Activated T-cell treated with anti-CD3 and anti-CD28 coated beads, Interleukin-2, amount 50 U/mL, for 24 hours (primary cell): ENCODE measurements at regions not wholly inside any gene's neighbourhood (a gene's known extent, or its start where the extent isn't known, plus 50 kb on each side); places are given as distances from the start of the nearest gene placed in this dataset.

Experiments
- DNase-seq: peaks from one replicate; pipeline ENCODE4 v3.0.0-alpha.2; 2020
- H3K27ac Mint-ChIP-seq: 2 replicates; pipeline ENCODE4 v1.8.0; 2020; ENCODE audit warnings: mild to moderate bottlenecking, mixed read lengths
- H3K27me3 Mint-ChIP-seq: 2 replicates; pipeline ENCODE4 v1.8.0; 2020; ENCODE audit warnings: mixed read lengths
- H3K36me3 Mint-ChIP-seq: 2 replicates; pipeline ENCODE4 v1.8.0; 2020; ENCODE audit warnings: low read depth, mixed read lengths
- H3K4me1 Mint-ChIP-seq: 2 replicates; pipeline ENCODE4 v1.8.0; 2020; ENCODE audit warnings: low read depth, mixed read lengths
- H3K4me3 Mint-ChIP-seq: 2 replicates; pipeline ENCODE4 v1.8.0; 2020; ENCODE audit warnings: mild to moderate bottlenecking, moderate library complexity, mixed read lengths
- H3K9me3 Mint-ChIP-seq: 2 replicates; pipeline ENCODE4 v1.8.0; 2020; ENCODE audit warnings: mixed read lengths

GRCh38 chr3:70823622-70824021, 511.2 kb upstream of the MDFIC2 start:
- Mint-ChIP-seq H3K4me1 (no peaks in the 10 kb centered on the region), H3K4me3 (no peak overlapping the region), H3K27ac (no peak overlapping the region), H3K36me3 (no peaks in the 10 kb centered on the region), H3K27me3 (peaks cover 8% of the 10 kb centered on the region), H3K9me3 (no peaks in the 10 kb centered on the region)
- no peak for DNase-seq

- DNase-seq = no peak
- H3K4me3 Mint-ChIP-seq = no peak overlapping the region
- H3K9me3 Mint-ChIP-seq = no peaks in the 10 kb centered on the region
- no peak overlapping the region for H3K27ac Mint-ChIP-seq
- H3K27me3 Mint-ChIP-seq = peaks cover 10% of the 10 kb centered on the region
- no peaks in the 10 kb centered on the region for H3K36me3 Mint-ChIP-seq
- H3K4me1 Mint-ChIP-seq = no peaks in the 10 kb centered on the region
Observed at GRCh38 chr3:70822669-70823068, 510.2 kb upstream of the MDFIC2 start.

GRCh38 chr3:70821602-70822001, 509.2 kb upstream of the MDFIC2 start:
- Mint-ChIP-seq H3K4me3 (no peak overlapping the region), H3K9me3 (peaks cover 2% of the 10 kb centered on the region), H3K4me1 (no peaks in the 10 kb centered on the region), H3K36me3 (no peaks in the 10 kb centered on the region), H3K27ac (no peak overlapping the region), H3K27me3 (peaks cover 10% of the 10 kb centered on the region)
- DNase-seq = no peak

- peaks cover 15% of the 10 kb centered on the region for H3K27me3 Mint-ChIP-seq
- peaks cover 2% of the 10 kb centered on the region for H3K9me3 Mint-ChIP-seq
- no peak for DNase-seq
- no peaks in the 10 kb centered on the region for H3K36me3 Mint-ChIP-seq
- H3K4me1 Mint-ChIP-seq = no peaks in the 10 kb centered on the region
- no peak overlapping the region for H3K27ac Mint-ChIP-seq
- H3K4me3 Mint-ChIP-seq = no peak overlapping the region
Observed at GRCh38 chr3:70820397-70820796, 508.0 kb upstream of the MDFIC2 start.

GRCh38 chr3:70818145-70818544, 505.7 kb upstream of the MDFIC2 start:
- Mint-ChIP-seq H3K4me3 (no peak overlapping the region), H3K36me3 (no peaks in the 10 kb centered on the region), H3K27me3 (peaks cover 15% of the 10 kb centered on the region), H3K4me1 (no peaks in the 10 kb centered on the region), H3K9me3 (peaks cover 2% of the 10 kb centered on the region), H3K27ac (no peak overlapping the region)
- DNase-seq = no peak

GRCh38 chr3:70816346-70816745, 503.9 kb upstream of the MDFIC2 start:
- Mint-ChIP-seq H3K4me3 (no peak overlapping the region), H3K36me3 (no peaks in the 10 kb centered on the region), H3K4me1 (no peaks in the 10 kb centered on the region), H3K27me3 (peaks cover 10% of the 10 kb centered on the region), H3K9me3 (peaks cover 2% of the 10 kb centered on the region), H3K27ac (no peak overlapping the region)
- DNase-seq = no peak

- DNase-seq = no peak
- Mint-ChIP-seq H3K9me3 (peaks cover 2% of the 10 kb centered on the region), H3K36me3 (no peaks in the 10 kb centered on the region), H3K27ac (no peak overlapping the region), H3K27me3 (peaks cover 10% of the 10 kb centered on the region), H3K4me1 (no peaks in the 10 kb centered on the region), H3K4me3 (no peak overlapping the region)
Observed at GRCh38 chr3:70815817-70816216, 503.4 kb upstream of the MDFIC2 start.

GRCh38 chr3:70813311-70813710, 500.9 kb upstream of the MDFIC2 start:
- Mint-ChIP-seq H3K27me3 (peaks cover 11% of the 10 kb centered on the region), H3K27ac (no peak overlapping the region), H3K36me3 (no peaks in the 10 kb centered on the region), H3K9me3 (peaks cover 2% of the 10 kb centered on the region), H3K4me1 (no peaks in the 10 kb centered on the region), H3K4me3 (no peak overlapping the region)
- no peak for DNase-seq

- Mint-ChIP-seq H3K9me3 (no peaks in the 10 kb centered on the region), H3K4me1 (no peaks in the 10 kb centered on the region), H3K27ac (no peak overlapping the region), H3K36me3 (no peaks in the 10 kb centered on the region), H3K27me3 (peaks cover 19% of the 10 kb centered on the region), H3K4me3 (no peak overlapping the region)
- no peak for DNase-seq
Observed at GRCh38 chr3:70811880-70812279, 499.4 kb upstream of the MDFIC2 start.

GRCh38 chr3:70808881-70809280, 496.4 kb upstream of the MDFIC2 start:
- H3K27me3 Mint-ChIP-seq = peaks cover 28% of the 10 kb centered on the region
- no peaks in the 10 kb centered on the region for H3K9me3 Mint-ChIP-seq
- no peak overlapping the region for H3K27ac Mint-ChIP-seq
- H3K4me1 Mint-ChIP-seq = no peaks in the 10 kb centered on the region
- no peaks in the 10 kb centered on the region for H3K36me3 Mint-ChIP-seq
- no peak for DNase-seq
- H3K4me3 Mint-ChIP-seq = no peak overlapping the region

- no peak overlapping the region for H3K4me3 Mint-ChIP-seq
- no peak for DNase-seq
- H3K27ac Mint-ChIP-seq = no peak overlapping the region
- no peaks in the 10 kb centered on the region for H3K36me3 Mint-ChIP-seq
- peaks cover 42% of the 10 kb centered on the region for H3K27me3 Mint-ChIP-seq
- H3K9me3 Mint-ChIP-seq = no peaks in the 10 kb centered on the region
- H3K4me1 Mint-ChIP-seq = peaks cover 2% of the 10 kb centered on the region
Observed at GRCh38 chr3:70806556-70806955, 494.1 kb upstream of the MDFIC2 start.

- Mint-ChIP-seq H3K27ac (no peak overlapping the region), H3K9me3 (no peaks in the 10 kb centered on the region), H3K4me3 (no peak overlapping the region)
Observed at GRCh38 chr3:70806021-70806420, 493.6 kb upstream of the MDFIC2 start.

GRCh38 chr3:70805061-70805889, 492.8 kb upstream of the MDFIC2 start:
- no peak for DNase-seq
- H3K4me3 Mint-ChIP-seq = no peak overlapping the region
- H3K9me3 Mint-ChIP-seq = no peaks in the 10 kb centered on the region
- H3K27me3 Mint-ChIP-seq = peaks cover 53% of the 10 kb centered on the region
- peaks cover 2% of the 10 kb centered on the region for H3K4me1 Mint-ChIP-seq
- H3K36me3 Mint-ChIP-seq = no peaks in the 10 kb centered on the region
- H3K27ac Mint-ChIP-seq = no peak overlapping the region

More at GRCh38 chr3:70806021-70806420, 493.6 kb upstream of the MDFIC2 start:
- Mint-ChIP-seq H3K27me3 (peaks cover 47% of the 10 kb centered on the region), H3K36me3 (no peaks in the 10 kb centered on the region), H3K4me1 (peaks cover 2% of the 10 kb centered on the region)
- no peak for DNase-seq

- Mint-ChIP-seq H3K36me3 (no peaks in the 10 kb centered on the region), H3K27me3 (peaks cover 63% of the 10 kb centered on the region), H3K4me1 (peaks cover 2% of the 10 kb centered on the region), H3K9me3 (no peaks in the 10 kb centered on the region), H3K4me3 (no peak overlapping the region), H3K27ac (no peak overlapping the region)
- DNase-seq = no peak
Observed at GRCh38 chr3:70803891-70804290, 491.5 kb upstream of the MDFIC2 start.

GRCh38 chr3:70803319-70803718, 490.9 kb upstream of the MDFIC2 start:
- DNase-seq = no peak
- Mint-ChIP-seq H3K4me1 (peaks cover 2% of the 10 kb centered on the region), H3K9me3 (no peaks in the 10 kb centered on the region), H3K27ac (no peak overlapping the region), H3K27me3 (peaks cover 65% of the 10 kb centered on the region), H3K4me3 (no peak overlapping the region), H3K36me3 (no peaks in the 10 kb centered on the region)
